A549 (cell line): ENCODE measurements at regions not wholly inside any gene's neighbourhood (a gene's known extent, or its start where the extent isn't known, plus 50 kb on each side); places are given as distances from the start of the nearest gene placed in this dataset.

Experiments
- CBX2 ChIP-seq: fragments of 200-600 bp; sonication (generic); IDR thresholded peaks from 2 replicates; pipeline ENCODE4 v1.6.1; 2016; ENCODE audit warnings: low read depth, mild to moderate bottlenecking, borderline replicate concordance
- TF ChIP-seq, protein P1 (sequence below): IDR thresholded peaks from 2 replicates; pipeline ENCODE4 v1.6.1; 2012
- TF ChIP-seq, protein P2 (sequence below): IDR thresholded peaks from 2 replicates; pipeline ENCODE4 v1.6.1; 2012; ENCODE audit warnings: low read depth, borderline replicate concordance

DNA sequence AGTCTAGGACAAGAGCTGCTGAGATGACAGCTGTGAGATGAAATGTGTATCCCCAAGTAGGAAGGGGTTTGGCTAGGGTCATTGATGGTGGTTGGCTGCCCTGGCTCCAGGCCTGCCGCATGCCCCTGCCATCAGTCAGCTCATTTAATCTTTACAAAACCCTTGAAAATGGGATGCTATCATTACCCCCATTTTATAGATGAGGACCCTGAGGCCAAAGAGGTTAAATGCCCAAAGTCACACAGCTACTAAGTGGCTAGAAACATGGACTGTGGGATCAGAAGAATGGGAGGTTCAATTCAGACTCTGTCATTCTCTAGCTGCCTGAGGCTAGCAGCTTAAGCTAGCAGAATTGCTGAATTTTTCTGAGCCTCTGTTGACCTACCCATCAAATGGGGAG is 198.8 kb downstream of the MAF start:
- TF ChIP-seq, protein P1, sequence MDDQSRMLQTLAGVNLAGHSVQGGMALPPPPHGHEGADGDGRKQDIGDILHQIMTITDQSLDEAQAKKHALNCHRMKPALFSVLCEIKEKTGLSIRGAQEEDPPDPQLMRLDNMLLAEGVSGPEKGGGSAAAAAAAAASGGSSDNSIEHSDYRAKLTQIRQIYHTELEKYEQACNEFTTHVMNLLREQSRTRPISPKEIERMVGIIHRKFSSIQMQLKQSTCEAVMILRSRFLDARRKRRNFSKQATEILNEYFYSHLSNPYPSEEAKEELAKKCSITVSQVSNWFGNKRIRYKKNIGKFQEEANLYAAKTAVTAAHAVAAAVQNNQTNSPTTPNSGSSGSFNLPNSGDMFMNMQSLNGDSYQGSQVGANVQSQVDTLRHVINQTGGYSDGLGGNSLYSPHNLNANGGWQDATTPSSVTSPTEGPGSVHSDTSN, result no peak
- TF ChIP-seq, protein P2, sequence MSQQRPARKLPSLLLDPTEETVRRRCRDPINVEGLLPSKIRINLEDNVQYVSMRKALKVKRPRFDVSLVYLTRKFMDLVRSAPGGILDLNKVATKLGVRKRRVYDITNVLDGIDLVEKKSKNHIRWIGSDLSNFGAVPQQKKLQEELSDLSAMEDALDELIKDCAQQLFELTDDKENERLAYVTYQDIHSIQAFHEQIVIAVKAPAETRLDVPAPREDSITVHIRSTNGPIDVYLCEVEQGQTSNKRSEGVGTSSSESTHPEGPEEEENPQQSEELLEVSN, result no peak
- no peak for TF ChIP-seq CBX2
